ENCODE measurements at regions not wholly inside any gene's neighbourhood (a gene's known extent, or its start where the extent isn't known, plus 50 kb on each side); places are given as distances from the start of the nearest gene placed in this dataset.

DNA sequence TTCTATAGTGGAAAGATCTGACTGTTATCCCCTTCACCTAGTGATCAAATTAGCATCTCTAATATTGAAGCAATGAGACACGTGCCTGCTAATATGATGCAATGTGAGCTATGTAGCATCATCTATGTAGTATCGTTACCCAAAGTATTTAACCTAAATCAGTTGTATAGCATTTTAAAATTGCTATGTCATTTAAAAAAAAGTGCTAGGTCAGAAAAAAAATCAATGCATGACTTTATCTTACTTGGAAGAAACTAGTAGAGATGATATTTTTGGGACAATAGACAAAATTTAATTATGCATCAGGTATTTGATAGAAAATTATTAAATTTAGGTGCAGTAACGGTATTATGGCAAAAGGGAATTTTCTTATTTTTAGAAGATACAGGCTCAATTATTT is 157.3 kb downstream of the CCDC71L start:
- TF ChIP-seq, protein P1, sequence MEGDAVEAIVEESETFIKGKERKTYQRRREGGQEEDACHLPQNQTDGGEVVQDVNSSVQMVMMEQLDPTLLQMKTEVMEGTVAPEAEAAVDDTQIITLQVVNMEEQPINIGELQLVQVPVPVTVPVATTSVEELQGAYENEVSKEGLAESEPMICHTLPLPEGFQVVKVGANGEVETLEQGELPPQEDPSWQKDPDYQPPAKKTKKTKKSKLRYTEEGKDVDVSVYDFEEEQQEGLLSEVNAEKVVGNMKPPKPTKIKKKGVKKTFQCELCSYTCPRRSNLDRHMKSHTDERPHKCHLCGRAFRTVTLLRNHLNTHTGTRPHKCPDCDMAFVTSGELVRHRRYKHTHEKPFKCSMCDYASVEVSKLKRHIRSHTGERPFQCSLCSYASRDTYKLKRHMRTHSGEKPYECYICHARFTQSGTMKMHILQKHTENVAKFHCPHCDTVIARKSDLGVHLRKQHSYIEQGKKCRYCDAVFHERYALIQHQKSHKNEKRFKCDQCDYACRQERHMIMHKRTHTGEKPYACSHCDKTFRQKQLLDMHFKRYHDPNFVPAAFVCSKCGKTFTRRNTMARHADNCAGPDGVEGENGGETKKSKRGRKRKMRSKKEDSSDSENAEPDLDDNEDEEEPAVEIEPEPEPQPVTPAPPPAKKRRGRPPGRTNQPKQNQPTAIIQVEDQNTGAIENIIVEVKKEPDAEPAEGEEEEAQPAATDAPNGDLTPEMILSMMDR (IDR thresholded peaks at IDR 0.05): no peak
- no peak for TF ChIP-seq POLR2A (IDR thresholded peaks at IDR 0.05)

Data from breast epithelium (tissue), 3 donors.